B cell (primary cell): ENCODE measurements at regions not wholly inside any gene's neighbourhood (a gene's known extent, or its start where the extent isn't known, plus 50 kb on each side); places are given as distances from the start of the nearest gene placed in this dataset.
"Not testable (repeated sequence)": the region's sequence is repeated elsewhere in the genome, so short reads cannot be mapped to it uniquely, and the experiment has no call there.

Source experiments
- ATAC-seq: fragments of 200-7000 bp; cut with Tn5 transposase; one replicate; pipeline ENCODE4 v1.10.0; 2021; ENCODE audit warnings: low read depth, mild to moderate bottlenecking, moderate number of reproducible peaks, moderate library complexity
- CTCF ChIA-PET: fragments of 350-600 bp; sonication (Branson Sonifier 250); formaldehyde crosslinking; loops from one replicate; lab custom pipeline; 2021; ENCODE audit warnings: antibody characterized with exemption, inconsistent platforms; lab: Charles Lee
- POLR2A ChIA-PET: fragments of 350-600 bp; sonication (Branson Sonifier 250); formaldehyde crosslinking; loops from one replicate; lab custom pipeline; 2021; ENCODE audit warnings: antibody characterized with exemption; lab: Charles Lee
- DNase-seq: peaks from one replicate; pipeline ENCODE4 v3.0.0; 2013
- H2AFZ ChIP-seq: 2 replicates; pipeline ENCODE4 v1.6.1; 2012; ENCODE audit warnings: mild to moderate bottlenecking, low read depth, low read length; ENCODE audit not compliant: insufficient read depth, poor library complexity, severe bottlenecking
- H3K27ac ChIP-seq, 2 donors: 1 replicate in 1 of 2; 2 replicates in 1 of 2; pipeline ENCODE4 v1.5.1; 2012 to 2013; ENCODE audit warnings: low read length in 2 of 2, mild to moderate bottlenecking in 2 of 2, moderate library complexity in 1 of 2
- H3K27me3 ChIP-seq, 4 experiments: fragments of 200-600 bp in 1 of 4; sonication (generic) in 1 of 4; replicated peaks in 1 of 4; 1 replicate in 2 of 4; 2 replicates in 2 of 4; pipeline versions ENCODE4 v1.6.1 to v1.7.0; 2013 to 2016; ENCODE audit warnings: low read length in 3 of 4, mild to moderate bottlenecking in 2 of 4, mixed read lengths in 1 of 4, moderate library complexity in 1 of 4; ENCODE audit not compliant: insufficient read depth in 4 of 4, control insufficient read depth in 3 of 4; ENCODE audit errors: control extremely low read depth in 1 of 4
- H3K36me3 ChIP-seq, 2 experiments: replicated peaks in 1 of 2; 1 replicate in 1 of 2; 2 replicates in 1 of 2; pipeline versions ENCODE4 v1.6.1 to v1.7.1; 2013; ENCODE audit warnings: low read length in 1 of 2; ENCODE audit not compliant: insufficient read depth in 2 of 2, control insufficient read depth in 1 of 2; ENCODE audit errors: control extremely low read depth in 1 of 2, extremely low read depth in 1 of 2
- H3K4me1 ChIP-seq, 2 donors: fragments of 200-600 bp in 1 of 2; sonication (generic) in 1 of 2; 1 replicate in 1 of 2; 2 replicates in 1 of 2; pipeline versions ENCODE4 v1.5.1 to v1.6.1; 2013 to 2017; ENCODE audit warnings: low read length in 2 of 2; ENCODE audit not compliant: control insufficient read depth in 2 of 2, insufficient read depth in 2 of 2
- H3K4me2 ChIP-seq: replicated peaks from 2 replicates; pipeline ENCODE3; 2012; ENCODE audit warnings: mild to moderate bottlenecking, low read depth, low read length; ENCODE audit not compliant: poor library complexity, severe bottlenecking
- H3K4me3 ChIP-seq, 5 experiments: fragments of 200-600 bp in 1 of 5; sonication (generic) in 1 of 5; 1 replicate in 3 of 5; 2 replicates in 2 of 5; pipeline versions ENCODE4 v1.5.1 to v1.7.0; 2011 to 2016; ENCODE audit warnings: low read length in 4 of 5, mild to moderate bottlenecking in 4 of 5, low read depth in 2 of 5, control low read depth in 1 of 5, moderate library complexity in 1 of 5; ENCODE audit not compliant: insufficient read depth in 1 of 5; ENCODE audit errors: control extremely low read depth in 1 of 5, extremely low read depth in 1 of 5
- H3K79me2 ChIP-seq: fragments of 200-600 bp; sonication (generic); one replicate; pipeline ENCODE4 v1.6.0; 2016; ENCODE audit warnings: low read length; ENCODE audit not compliant: control insufficient read depth, insufficient read depth
- H3K9ac ChIP-seq: fragments of 200-600 bp; sonication (generic); 2 replicates; pipeline ENCODE4 v1.6.1; 2017; ENCODE audit warnings: mild to moderate bottlenecking, low read length, moderate library complexity
- H3K9me3 ChIP-seq, 3 donors: one replicate each; pipeline versions ENCODE4 v1.6.1 to v1.7.1; 2013; ENCODE audit warnings: low read length in 2 of 3; ENCODE audit not compliant: control insufficient read depth in 2 of 3, insufficient read depth in 1 of 3; ENCODE audit errors: control extremely low read depth in 1 of 3
- H4K20me1 ChIP-seq: 2 replicates; pipeline ENCODE4 v1.6.0; 2012; ENCODE audit warnings: mild to moderate bottlenecking, low read length; ENCODE audit not compliant: insufficient read depth, control insufficient read depth, poor library complexity, severe bottlenecking
- H3K27ac Mint-ChIP-seq: one replicate; pipeline ENCODE4 v1.8.0; 2021; ENCODE audit warnings: mixed read lengths
- H3K27me3 Mint-ChIP-seq: one replicate; pipeline ENCODE4 v1.8.0; 2021; ENCODE audit warnings: mixed read lengths
- H3K4me1 Mint-ChIP-seq: one replicate; pipeline ENCODE4 v1.8.0; 2021; ENCODE audit warnings: mixed read lengths
- H3K4me3 Mint-ChIP-seq: one replicate; pipeline ENCODE4 v1.8.0; 2021; ENCODE audit warnings: mixed read lengths
- H3K9me3 Mint-ChIP-seq: one replicate; pipeline ENCODE4 v1.8.0; 2022; ENCODE audit warnings: mixed read lengths; ENCODE audit not compliant: insufficient read depth
- EZH2 ChIP-seq: IDR thresholded peaks from 2 replicates; pipeline ENCODE4 v1.6.1; 2012; ENCODE audit warnings: borderline replicate concordance, low read depth, mild to moderate bottlenecking, moderate library complexity, low read length; ENCODE audit not compliant: insufficient read depth, poor library complexity, severe bottlenecking
- WGBS: methylation state at CpG from one replicate; pipeline ENCODE4 v1.1.5; 2013; ENCODE audit warnings: missing lambda C conversion rate; ENCODE audit not compliant: insufficient coverage; 5-methylcytosine and 5-hydroxymethylcytosine counted together
- intact Hi-C: fragments of 100-400 bp; cut with micrococcal nuclease; formaldehyde crosslinking; loops from one replicate; pipeline ENCODE4 v1.10.0; 2022
- TF ChIP-seq, protein P1 (sequence below): fragments of 200-600 bp; IDR thresholded peaks from one replicate; pipeline ENCODE4 v1.8.0; 2022; ENCODE audit warnings: antibody characterized with exemption, mild to moderate bottlenecking

DNA sequence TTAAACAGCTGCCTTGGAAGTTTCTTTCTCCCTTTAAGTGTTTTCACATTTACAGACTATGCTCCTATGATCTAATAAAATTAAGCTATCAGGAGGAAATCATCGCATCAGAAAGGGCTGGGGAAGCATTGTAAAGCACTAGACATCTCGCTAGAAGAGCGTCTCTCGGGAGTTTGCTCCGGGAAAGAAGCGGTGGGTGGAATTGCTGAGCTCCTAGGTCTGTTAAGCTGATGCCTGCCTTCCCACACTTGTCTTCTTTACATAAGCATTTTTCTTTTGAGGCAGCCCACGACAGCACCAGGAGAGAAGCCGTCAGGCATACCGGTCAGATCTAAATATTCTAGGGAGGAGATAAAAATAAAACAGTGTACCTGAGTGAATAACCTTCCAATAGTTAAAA is 541.7 kb upstream of the TUSC1 start:
- WGBS = 98% methylated on average over 5 of the region's 9 CpGs
- CTCF ChIA-PET = no interaction called here
- no peak for DNase-seq
- Histone ChIP-seq H3K4me3 (no peak overlapping the region), H3K9ac (no peak overlapping the region), H4K20me1 (no peaks in the 10 kb centered on the region), H3K4me1 (no peaks in the 10 kb centered on the region), H3K4me2 (no peak overlapping the region), H3K79me2 (no peaks in the 10 kb centered on the region), H2AFZ (no peak overlapping the region), H3K9me3 (peaks cover 0 to 6% (median 0%) of the 10 kb centered on the region in 3 donors), H3K27me3 (no peaks in the 10 kb centered on the region), H3K36me3 (no peaks in the 10 kb centered on the region), H3K27ac (no peak overlapping the region)
- POLR2A ChIA-PET = no interaction called here
- peaks cover 3% of the 10 kb centered on the region for H3K9me3 Mint-ChIP-seq
- intact Hi-C loops = no loop called here
- no peaks in the 10 kb centered on the region for H3K4me1 Mint-ChIP-seq
- TF ChIP-seq, protein P1, sequence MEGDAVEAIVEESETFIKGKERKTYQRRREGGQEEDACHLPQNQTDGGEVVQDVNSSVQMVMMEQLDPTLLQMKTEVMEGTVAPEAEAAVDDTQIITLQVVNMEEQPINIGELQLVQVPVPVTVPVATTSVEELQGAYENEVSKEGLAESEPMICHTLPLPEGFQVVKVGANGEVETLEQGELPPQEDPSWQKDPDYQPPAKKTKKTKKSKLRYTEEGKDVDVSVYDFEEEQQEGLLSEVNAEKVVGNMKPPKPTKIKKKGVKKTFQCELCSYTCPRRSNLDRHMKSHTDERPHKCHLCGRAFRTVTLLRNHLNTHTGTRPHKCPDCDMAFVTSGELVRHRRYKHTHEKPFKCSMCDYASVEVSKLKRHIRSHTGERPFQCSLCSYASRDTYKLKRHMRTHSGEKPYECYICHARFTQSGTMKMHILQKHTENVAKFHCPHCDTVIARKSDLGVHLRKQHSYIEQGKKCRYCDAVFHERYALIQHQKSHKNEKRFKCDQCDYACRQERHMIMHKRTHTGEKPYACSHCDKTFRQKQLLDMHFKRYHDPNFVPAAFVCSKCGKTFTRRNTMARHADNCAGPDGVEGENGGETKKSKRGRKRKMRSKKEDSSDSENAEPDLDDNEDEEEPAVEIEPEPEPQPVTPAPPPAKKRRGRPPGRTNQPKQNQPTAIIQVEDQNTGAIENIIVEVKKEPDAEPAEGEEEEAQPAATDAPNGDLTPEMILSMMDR = no peak
- TF ChIP-seq EZH2 = no peak
- H3K27ac Mint-ChIP-seq = no peak overlapping the region
- no peaks in the 10 kb centered on the region for H3K27me3 Mint-ChIP-seq
- no peak overlapping the region for H3K4me3 Mint-ChIP-seq
- ATAC-seq = no peak

DNA sequence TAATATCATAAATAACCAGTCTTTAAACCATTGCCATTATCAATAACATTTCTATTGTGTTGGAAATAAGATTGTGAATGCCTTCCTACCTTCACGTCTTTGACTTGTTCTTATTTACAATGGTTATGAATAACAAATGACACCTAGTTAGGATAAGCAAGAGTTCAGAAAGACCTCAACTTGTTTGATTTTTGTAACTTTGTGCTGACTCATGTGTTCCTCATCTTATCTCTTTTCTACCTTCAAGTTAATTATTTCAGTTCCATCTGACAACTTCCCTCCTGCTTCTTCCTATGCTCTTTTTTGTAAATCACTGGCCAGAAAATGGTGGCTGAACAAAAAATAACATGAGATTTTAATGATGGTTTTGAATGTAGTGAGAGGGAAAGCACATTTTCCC is 538.5 kb upstream of the TUSC1 start:
- DNase-seq (no peak), ATAC-seq (no peak)
- ChIA-PET POLR2A (no interaction called here), CTCF (no interaction called here)
- Histone ChIP-seq H3K9ac (no peak overlapping the region), H4K20me1 (no peaks in the 10 kb centered on the region), H3K4me1 (no peaks in the 10 kb centered on the region), H3K4me3 (no peak overlapping the region), H3K27me3 (no peaks in the 10 kb centered on the region), H2AFZ (no peak overlapping the region), H3K27ac (no peak overlapping the region), H3K36me3 (no peaks in the 10 kb centered on the region), H3K9me3 (peaks cover 0 to 17% (median 0%) of the 10 kb centered on the region in 3 donors), H3K4me2 (no peak overlapping the region), H3K79me2 (no peaks in the 10 kb centered on the region)
- no peak for TF ChIP-seq EZH2
- TF ChIP-seq, protein P1 = no peak
- no peaks in the 10 kb centered on the region for H3K4me1 Mint-ChIP-seq
- H3K4me3 Mint-ChIP-seq = no peak overlapping the region
- peaks cover 5% of the 10 kb centered on the region for H3K9me3 Mint-ChIP-seq
- WGBS = no CpG with 5 or more reads among the region's 1 CpG
- no peak overlapping the region for H3K27ac Mint-ChIP-seq
- no peaks in the 10 kb centered on the region for H3K27me3 Mint-ChIP-seq
- intact Hi-C loops = no loop called here

DNA sequence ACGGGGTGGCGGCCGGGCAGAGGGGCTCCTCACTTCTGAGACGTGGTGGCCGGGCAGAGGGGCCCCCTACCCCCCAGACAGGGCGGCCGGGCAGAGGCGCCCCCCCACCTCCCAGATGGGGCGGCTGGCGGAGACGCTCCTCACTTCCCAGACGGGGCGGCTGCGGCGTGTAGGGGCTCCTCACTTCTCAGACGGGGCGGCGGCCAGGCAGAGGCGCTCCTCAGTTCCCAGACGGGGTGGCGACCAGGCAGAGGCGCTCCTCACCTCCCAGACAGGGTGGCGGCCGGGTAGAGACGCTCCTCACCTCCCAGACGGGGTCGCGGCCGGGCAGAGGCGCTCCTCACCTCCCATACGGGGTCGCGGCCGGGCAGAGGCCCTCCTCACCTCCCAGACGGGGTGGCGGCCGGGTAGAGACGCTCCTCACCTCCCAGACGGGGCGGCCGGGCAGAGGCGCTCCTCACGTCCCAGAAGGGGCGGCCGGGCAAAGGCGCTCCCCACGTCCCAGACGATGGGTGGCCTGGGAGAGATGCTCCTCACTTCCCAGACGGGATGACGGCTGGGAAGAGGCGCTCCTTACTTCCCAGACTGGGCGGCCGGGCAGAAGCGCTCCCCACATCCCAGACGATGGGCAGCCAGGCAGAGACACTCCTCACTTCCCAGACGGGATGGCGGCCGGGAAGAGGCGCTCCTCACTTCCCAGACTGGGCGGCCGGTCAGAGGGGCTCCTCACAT is 536.6 kb upstream of the TUSC1 start:
- H3K4me1 ChIP-seq, H3K9me3 Mint-ChIP-seq, H3K4me3 Mint-ChIP-seq, ATAC-seq, H4K20me1 ChIP-seq, DNase-seq, H3K4me3 ChIP-seq, H3K27me3 Mint-ChIP-seq, H3K4me1 Mint-ChIP-seq, POLR2A ChIA-PET, intact Hi-C loops, H2AFZ ChIP-seq, H3K27me3 ChIP-seq, H3K9ac ChIP-seq, CTCF ChIA-PET, H3K79me2 ChIP-seq, H3K36me3 ChIP-seq, H3K4me2 ChIP-seq, H3K27ac ChIP-seq, H3K27ac Mint-ChIP-seq: not testable (repeated sequence)
- H3K9me3 ChIP-seq = peaks cover 0 to 15% (median 0%) of the 10 kb centered on the region in 3 donors
- 98% methylated on average over 40 of the region's 61 CpGs for WGBS
